ENCODE measurements at regions not wholly inside any gene's neighbourhood (a gene's known extent, or its start where the extent isn't known, plus 50 kb on each side); places are given as distances from the start of the nearest gene placed in this dataset.

DNA sequence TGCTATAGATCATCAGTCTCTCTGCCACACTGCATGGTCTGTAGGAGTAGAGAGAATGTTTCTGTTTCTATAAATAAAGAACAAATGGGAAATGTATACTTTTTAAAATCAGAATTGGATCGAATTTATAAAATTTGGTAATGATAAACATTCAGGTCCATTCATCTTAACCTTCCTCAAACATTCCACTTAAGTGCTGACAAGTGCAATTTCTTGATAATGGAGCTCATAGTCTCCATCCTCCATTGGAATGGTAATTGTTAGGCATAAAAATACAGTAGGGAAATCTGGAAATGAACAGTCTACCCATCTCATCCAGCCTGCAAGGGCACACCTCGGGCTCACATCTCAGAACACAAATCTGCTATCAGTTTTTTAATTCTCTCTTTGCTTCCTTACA lies 122.6 kb upstream of the PACRGL start:
- DNase-seq (no peak), ATAC-seq (ENCODE audit: low read depth) (no peak)
- WGBS, 2 experiments (ENCODE audit: extremely low coverage in 2 of 2, insufficient read length in 1 of 2): no CpG with 5 or more reads among the region's 2 CpGs
- no peak overlapping the region for H3K4me2 ChIP-seq (ENCODE audit: low read depth, low read length)
- CTCF ChIA-PET: no interaction called here
- H3K4ac ChIP-seq (ENCODE audit: low read depth, low read length): no peak overlapping the region
- no peaks in the 10 kb centered on the region for H3K36me3 ChIP-seq (ENCODE audit: control insufficient read depth, insufficient read depth, low read length)
- H3K4me1 ChIP-seq (ENCODE audit: control insufficient read depth, insufficient read depth, low read length): no peaks in the 10 kb centered on the region
- no peak overlapping the region for H4K8ac ChIP-seq (ENCODE audit: low read depth in 2 of 2, low read length in 2 of 2)
- dilution Hi-C loops (cut with HindIII; ENCODE audit: low sequenced_read_pairs, unreplicated experiment): no loop called here
- no peak overlapping the region for H3K18ac ChIP-seq (ENCODE audit: low read depth, low read length)
- TF ChIP-seq SMC3 (IDR thresholded peaks at IDR 0.05; ENCODE audit: low read depth, low read length) (no peak), MAFK (IDR thresholded peaks at IDR 0.05; ENCODE audit: low read depth, low read length) (peak; percentile 81), RAD21 (IDR thresholded peaks at IDR 0.05; ENCODE audit: low read length) (no peak), MAZ (IDR thresholded peaks at IDR 0.05; ENCODE audit: borderline replicate concordance, low read depth, low read length) (no peak)
- BruUV-seq (replicated peaks): no TSS peak
- no peaks in the 10 kb centered on the region for H4K20me1 ChIP-seq (ENCODE audit: insufficient read depth, low read length)
- H2BK15ac ChIP-seq (ENCODE audit: low read depth, low read length): no peak overlapping the region
- no peak overlapping the region for H4K91ac ChIP-seq (ENCODE audit: insufficient read depth, low read depth, low read length)
- no peak overlapping the region for H2AK5ac ChIP-seq (ENCODE audit: low read depth, low read length)
- no peaks in the 10 kb centered on the region for H3K27me3 ChIP-seq (ENCODE audit: control insufficient read depth, insufficient read depth, low read length)
- no peak overlapping the region for H3K23ac ChIP-seq (ENCODE audit: low read depth, low read length)
- H2AK9ac ChIP-seq (replicated peaks; ENCODE audit: low read depth, low read length, poor library complexity): no peak overlapping the region
- no peak overlapping the region for H2BK20ac ChIP-seq (ENCODE audit: low read depth, low read length)
- in situ Hi-C loops (cut with MboI; ENCODE audit: low sequenced_read_pairs): no loop called here
- H2AFZ ChIP-seq (replicated peaks; ENCODE audit: low read length, poor library complexity): no peak overlapping the region
- no peaks in the 10 kb centered on the region for H3K79me1 ChIP-seq (ENCODE audit: low read depth in 1 of 2, low read length in 2 of 2)
- no peak overlapping the region for H3K27ac ChIP-seq (ENCODE audit: insufficient read depth, low read length)
- no peak overlapping the region for H3K9ac ChIP-seq (ENCODE audit: low read depth, low read length)
- no peaks in the 10 kb centered on the region for H3K9me3 ChIP-seq (ENCODE audit: control insufficient read depth, insufficient read depth, low read length)
- intact Hi-C loops (cut with micrococcal nuclease): no loop called here
- H4K5ac ChIP-seq (ENCODE audit: low read depth, low read length): no peak overlapping the region
- no peak overlapping the region for H3K56ac ChIP-seq (ENCODE audit: extremely low read depth, insufficient read depth, low read length)
- H2BK5ac ChIP-seq (ENCODE audit: low read depth, low read length, poor library complexity, severe bottlenecking): no peak overlapping the region
- POLR2A ChIA-PET (ENCODE audit: unreplicated experiment): no interaction called here
- no peak overlapping the region for H2BK120ac ChIP-seq (ENCODE audit: low read depth, low read length)
- no peaks in the 10 kb centered on the region for H3K9me1 ChIP-seq (ENCODE audit: insufficient read depth, low read length)
- no peak overlapping the region for H3K14ac ChIP-seq (replicated peaks; ENCODE audit: low read depth, low read length)
- no peak overlapping the region for H3K4me3 ChIP-seq (ENCODE audit: insufficient read depth, low read depth, low read length)
